Activated naive CD8-positive, alpha-beta T cell treated with anti-CD3 and anti-CD28 coated beads, Interleukin-2, amount 50 U/mL, for 24 hours (primary cell): ENCODE measurements at regions not wholly inside any gene's neighbourhood (a gene's known extent, or its start where the extent isn't known, plus 50 kb on each side); places are given as distances from the start of the nearest gene placed in this dataset.

Experiments
- ATAC-seq: fragments of 150-1000 bp; cut with Tn5 transposase; one replicate; pipeline ENCODE4 v1.10.0; 2021
- DNase-seq: peaks from one replicate; pipeline ENCODE4 v3.0.0; 2021
- H3K27ac Mint-ChIP-seq: one replicate; pipeline ENCODE4 v1.8.0; 2021; ENCODE audit warnings: mild to moderate bottlenecking, mixed read lengths
- H3K27me3 Mint-ChIP-seq: one replicate; pipeline ENCODE4 v1.8.0; 2021; ENCODE audit warnings: mixed read lengths
- H3K36me3 Mint-ChIP-seq: one replicate; pipeline ENCODE4 v1.8.0; 2021; ENCODE audit warnings: low read depth, mixed read lengths
- H3K4me1 Mint-ChIP-seq: one replicate; pipeline ENCODE4 v1.8.0; 2021; ENCODE audit warnings: mixed read lengths
- H3K4me3 Mint-ChIP-seq: one replicate; pipeline ENCODE4 v1.8.0; 2021; ENCODE audit warnings: mild to moderate bottlenecking, moderate library complexity, mixed read lengths
- H3K9me3 Mint-ChIP-seq: one replicate; pipeline ENCODE4 v1.8.0; 2021; ENCODE audit warnings: mixed read lengths

- Mint-ChIP-seq H3K9me3 (no peaks in the 10 kb centered on the region), H3K36me3 (peaks cover 2% of the 10 kb centered on the region), H3K27me3 (no peaks in the 10 kb centered on the region), H3K4me3 (no peak overlapping the region), H3K27ac (no peak overlapping the region), H3K4me1 (peaks cover 30% of the 10 kb centered on the region)
- ATAC-seq (no peak), DNase-seq (no peak)
Measured at GRCh38 chrX:45722471-45722870, 521.8 kb upstream of the DIPK2B start.

GRCh38 chrX:45719751-45720501 is 519.2 kb upstream of the DIPK2B start:
- H3K4me1 Mint-ChIP-seq = peaks cover 52% of the 10 kb centered on the region

GRCh38 chrX:45718676-45719075 is 518.0 kb upstream of the DIPK2B start:
- no peak for DNase-seq

More at GRCh38 chrX:45719751-45720501, 519.2 kb upstream of the DIPK2B start:
- Mint-ChIP-seq H3K27me3 (no peaks in the 10 kb centered on the region), H3K9me3 (no peaks in the 10 kb centered on the region), H3K4me3 (peak overlapping the region; percentile 3), H3K36me3 (peaks cover 2% of the 10 kb centered on the region), H3K27ac (peak overlapping the region; percentile 73)
- DNase-seq = no peak
- ATAC-seq = peak; percentile 99

GRCh38 chrX:45716750-45717149 is 516.1 kb upstream of the DIPK2B start:
- H3K27ac Mint-ChIP-seq = no peak overlapping the region
- peaks cover 84% of the 10 kb centered on the region for H3K4me1 Mint-ChIP-seq
- H3K4me3 Mint-ChIP-seq = no peak overlapping the region
- no peaks in the 10 kb centered on the region for H3K27me3 Mint-ChIP-seq
- DNase-seq = no peak
- H3K36me3 Mint-ChIP-seq = peaks cover 2% of the 10 kb centered on the region
- no peak for ATAC-seq
- no peaks in the 10 kb centered on the region for H3K9me3 Mint-ChIP-seq

More at GRCh38 chrX:45718676-45719075, 518.0 kb upstream of the DIPK2B start:
- H3K36me3 Mint-ChIP-seq = peaks cover 2% of the 10 kb centered on the region
- H3K4me3 Mint-ChIP-seq = no peak overlapping the region
- H3K27ac Mint-ChIP-seq = peak overlapping the region; percentile 76
- no peaks in the 10 kb centered on the region for H3K27me3 Mint-ChIP-seq
- H3K4me1 Mint-ChIP-seq = peaks cover 65% of the 10 kb centered on the region
- H3K9me3 Mint-ChIP-seq = no peaks in the 10 kb centered on the region
- ATAC-seq = no peak

GRCh38 chrX:45715748-45716147 is 515.1 kb upstream of the DIPK2B start:
- ATAC-seq (no peak), DNase-seq (no peak)
- no peaks in the 10 kb centered on the region for H3K9me3 Mint-ChIP-seq
- peaks cover 2% of the 10 kb centered on the region for H3K36me3 Mint-ChIP-seq
- H3K4me1 Mint-ChIP-seq = peaks cover 92% of the 10 kb centered on the region
- H3K27ac Mint-ChIP-seq = peak overlapping the region; percentile 89
- H3K4me3 Mint-ChIP-seq = peak overlapping the region; percentile 27
- H3K27me3 Mint-ChIP-seq = no peaks in the 10 kb centered on the region

DNA sequence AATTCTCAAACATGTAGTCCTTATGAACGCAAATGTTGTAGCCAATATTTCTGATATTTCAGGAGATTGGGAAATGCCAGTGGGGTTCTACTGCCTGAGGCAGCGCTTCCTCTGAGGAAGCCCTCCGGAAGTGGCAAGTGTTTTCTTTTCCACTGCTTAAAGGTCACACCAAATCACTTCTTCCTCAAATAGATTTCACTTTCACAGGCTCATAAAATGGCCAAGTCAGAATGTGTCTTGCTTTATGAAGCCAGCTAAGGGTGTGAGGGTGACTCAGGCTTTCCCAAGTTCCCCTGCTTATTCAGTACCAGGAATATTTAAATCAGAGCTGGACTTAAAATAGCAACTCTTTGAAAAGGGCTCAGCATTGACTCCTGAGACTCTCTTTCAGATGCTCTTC is 514.2 kb upstream of the DIPK2B start:
- DNase-seq = peak; percentile 16
- peaks cover 91% of the 10 kb centered on the region for H3K4me1 Mint-ChIP-seq
- peaks cover 2% of the 10 kb centered on the region for H3K36me3 Mint-ChIP-seq
- peak overlapping the region; percentile 89 for H3K27ac Mint-ChIP-seq
- H3K27me3 Mint-ChIP-seq = no peaks in the 10 kb centered on the region
- no peaks in the 10 kb centered on the region for H3K9me3 Mint-ChIP-seq
- peak overlapping the region; percentile 27 for H3K4me3 Mint-ChIP-seq
- peak; percentile 9 for ATAC-seq

DNA sequence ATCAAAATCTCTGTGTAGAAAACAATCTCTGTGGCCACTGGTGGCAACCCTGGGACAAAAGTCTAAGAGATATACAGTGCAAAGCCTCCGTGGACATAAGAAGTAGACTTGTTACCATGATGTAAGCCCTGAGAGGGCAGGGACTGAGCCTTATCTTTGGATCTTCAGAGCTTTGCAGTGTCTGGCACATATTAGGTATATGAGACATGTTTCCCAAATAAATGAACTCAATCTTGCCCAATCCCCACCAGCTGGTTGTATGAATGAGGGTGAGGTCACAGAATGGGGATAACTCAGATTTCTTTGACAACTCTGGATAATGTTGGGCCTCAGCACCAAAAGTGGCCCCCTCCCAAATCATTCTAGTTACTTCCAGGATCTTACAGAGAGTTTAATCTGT is 511.4 kb upstream of the DIPK2B start:
- H3K27me3 Mint-ChIP-seq = no peaks in the 10 kb centered on the region
- H3K4me3 Mint-ChIP-seq = no peak overlapping the region
- H3K9me3 Mint-ChIP-seq = no peaks in the 10 kb centered on the region
- ATAC-seq = no peak
- no peak overlapping the region for H3K27ac Mint-ChIP-seq
- DNase-seq = no peak
- no peaks in the 10 kb centered on the region for H3K36me3 Mint-ChIP-seq
- H3K4me1 Mint-ChIP-seq = peaks cover 90% of the 10 kb centered on the region

- no peaks in the 10 kb centered on the region for H3K27me3 Mint-ChIP-seq
- DNase-seq (no peak), ATAC-seq (no peak)
- no peaks in the 10 kb centered on the region for H3K36me3 Mint-ChIP-seq
- H3K27ac Mint-ChIP-seq = peak overlapping the region; percentile 88
- no peaks in the 10 kb centered on the region for H3K9me3 Mint-ChIP-seq
- peaks cover 81% of the 10 kb centered on the region for H3K4me1 Mint-ChIP-seq
- H3K4me3 Mint-ChIP-seq = peak overlapping the region; percentile 35
Measured at GRCh38 chrX:45711231-45711630, 510.6 kb upstream of the DIPK2B start.

DNA sequence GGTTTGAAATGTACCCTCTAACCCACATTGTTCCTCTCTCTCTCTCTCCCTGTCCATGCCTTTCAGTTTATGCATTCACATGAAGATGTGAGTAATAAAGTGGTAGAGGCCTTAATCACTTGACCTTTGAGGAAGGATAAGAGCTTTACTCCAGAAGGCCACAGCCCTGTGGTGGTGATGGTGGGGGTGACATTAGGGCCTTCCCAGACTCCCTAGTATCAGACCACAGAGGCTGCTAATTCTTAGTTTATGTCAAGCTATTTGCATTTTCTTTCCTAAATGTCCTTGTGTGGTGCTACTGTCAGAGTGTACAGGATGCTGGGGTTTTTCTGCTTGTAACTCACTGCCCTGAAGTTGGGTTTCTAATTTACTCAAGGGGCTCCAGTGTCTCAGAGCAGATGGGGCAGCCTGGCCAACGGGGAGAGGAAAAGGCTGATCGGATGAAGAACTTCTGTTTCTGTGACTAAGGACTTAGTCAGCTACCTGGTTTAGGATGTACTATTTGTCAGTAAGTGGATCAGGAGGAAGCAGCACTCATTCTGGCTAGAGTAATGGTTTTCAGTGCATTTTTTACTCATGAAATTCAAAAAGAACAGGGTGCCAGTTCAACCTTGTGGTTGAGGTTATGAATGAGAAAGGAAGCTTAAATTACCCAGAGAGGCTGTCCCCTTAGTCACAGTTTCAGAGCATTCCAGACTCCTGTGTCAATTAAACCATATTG is 509.6 kb upstream of the DIPK2B start:
- no peaks in the 10 kb centered on the region for H3K27me3 Mint-ChIP-seq
- no peaks in the 10 kb centered on the region for H3K36me3 Mint-ChIP-seq
- peak; percentile 49 for DNase-seq
- peak overlapping the region; percentile 35 for H3K4me3 Mint-ChIP-seq
- peak overlapping the region; percentile 88 for H3K27ac Mint-ChIP-seq
- peaks cover 72% of the 10 kb centered on the region for H3K4me1 Mint-ChIP-seq
- peak; percentile 90 for ATAC-seq
- H3K9me3 Mint-ChIP-seq = no peaks in the 10 kb centered on the region

DNA sequence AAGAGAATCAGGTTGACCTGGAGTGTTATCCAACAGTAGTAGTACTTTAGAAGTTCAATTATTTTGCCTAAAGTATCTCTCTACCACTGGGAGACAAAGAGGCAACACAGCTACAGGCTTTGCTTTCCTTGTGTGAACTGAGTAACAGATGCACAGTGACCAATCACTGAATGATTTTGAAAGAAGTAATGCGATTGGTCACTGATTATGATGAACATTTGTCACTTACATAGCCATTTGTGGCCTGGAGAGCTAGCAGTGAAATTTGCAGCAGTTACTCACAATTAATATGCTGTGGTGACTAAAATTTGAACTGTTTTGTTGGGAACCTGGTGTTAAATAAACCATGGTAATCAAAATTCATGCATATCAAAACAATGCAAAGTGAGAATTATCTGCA is 508.7 kb upstream of the DIPK2B start:
- no peaks in the 10 kb centered on the region for H3K36me3 Mint-ChIP-seq
- H3K4me3 Mint-ChIP-seq = peak overlapping the region; percentile 35

GRCh38 chrX:45699158-45699557 is 498.5 kb upstream of the DIPK2B start:
- H3K9me3 Mint-ChIP-seq = peaks cover 5% of the 10 kb centered on the region
- peak; percentile 88 for ATAC-seq
- no peak overlapping the region for H3K4me3 Mint-ChIP-seq
- H3K27ac Mint-ChIP-seq = peak overlapping the region; percentile 49
- peaks cover 34% of the 10 kb centered on the region for H3K4me1 Mint-ChIP-seq
- DNase-seq = no peak
- no peaks in the 10 kb centered on the region for H3K27me3 Mint-ChIP-seq
- H3K36me3 Mint-ChIP-seq = peaks cover 5% of the 10 kb centered on the region

More for the DNA sequence above, 508.7 kb upstream of the DIPK2B start:
- no peak for ATAC-seq
- H3K27me3 Mint-ChIP-seq = no peaks in the 10 kb centered on the region
- H3K4me1 Mint-ChIP-seq = peaks cover 63% of the 10 kb centered on the region
- DNase-seq = no peak
- H3K9me3 Mint-ChIP-seq = no peaks in the 10 kb centered on the region
- peak overlapping the region; percentile 88 for H3K27ac Mint-ChIP-seq

GRCh38 chrX:45697591-45697990 is 496.9 kb upstream of the DIPK2B start:
- peaks cover 5% of the 10 kb centered on the region for H3K36me3 Mint-ChIP-seq
- no peak for DNase-seq

GRCh38 chrX:45696736-45697135 is 496.1 kb upstream of the DIPK2B start:
- peaks cover 5% of the 10 kb centered on the region for H3K9me3 Mint-ChIP-seq
- DNase-seq (no peak), ATAC-seq (peak; percentile 46)
- no peak overlapping the region for H3K4me3 Mint-ChIP-seq
- peaks cover 5% of the 10 kb centered on the region for H3K36me3 Mint-ChIP-seq
- H3K4me1 Mint-ChIP-seq = peaks cover 34% of the 10 kb centered on the region
- no peak overlapping the region for H3K27ac Mint-ChIP-seq
- no peaks in the 10 kb centered on the region for H3K27me3 Mint-ChIP-seq

More at GRCh38 chrX:45697591-45697990, 496.9 kb upstream of the DIPK2B start:
- no peak overlapping the region for H3K4me3 Mint-ChIP-seq
- H3K4me1 Mint-ChIP-seq = peaks cover 34% of the 10 kb centered on the region
- ATAC-seq = peak; percentile 63
- no peaks in the 10 kb centered on the region for H3K27me3 Mint-ChIP-seq
- H3K9me3 Mint-ChIP-seq = peaks cover 5% of the 10 kb centered on the region
- H3K27ac Mint-ChIP-seq = peak overlapping the region; percentile 71

DNA sequence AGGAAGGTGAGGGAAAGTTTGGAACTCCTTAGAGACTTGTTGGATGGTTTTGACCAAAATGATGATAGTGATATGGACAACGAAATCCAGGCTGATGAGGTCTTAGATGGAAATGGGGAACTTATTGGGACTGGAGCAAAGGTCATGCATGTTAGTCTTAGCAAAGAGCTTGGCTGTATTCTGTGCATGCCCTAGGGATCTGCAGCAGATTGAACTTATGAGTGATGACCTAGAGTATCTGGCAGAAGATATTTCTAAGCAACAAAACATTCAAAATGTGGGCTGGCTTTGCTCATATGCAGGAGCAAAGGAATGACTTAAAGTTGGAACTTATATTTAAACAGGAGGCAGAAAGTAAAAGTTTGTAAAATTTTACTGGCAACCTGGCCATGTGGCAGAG is 489.3 kb upstream of the DIPK2B start:
- ATAC-seq = no peak
- no peak overlapping the region for H3K27ac Mint-ChIP-seq
- H3K4me1 Mint-ChIP-seq = no peaks in the 10 kb centered on the region

DNA sequence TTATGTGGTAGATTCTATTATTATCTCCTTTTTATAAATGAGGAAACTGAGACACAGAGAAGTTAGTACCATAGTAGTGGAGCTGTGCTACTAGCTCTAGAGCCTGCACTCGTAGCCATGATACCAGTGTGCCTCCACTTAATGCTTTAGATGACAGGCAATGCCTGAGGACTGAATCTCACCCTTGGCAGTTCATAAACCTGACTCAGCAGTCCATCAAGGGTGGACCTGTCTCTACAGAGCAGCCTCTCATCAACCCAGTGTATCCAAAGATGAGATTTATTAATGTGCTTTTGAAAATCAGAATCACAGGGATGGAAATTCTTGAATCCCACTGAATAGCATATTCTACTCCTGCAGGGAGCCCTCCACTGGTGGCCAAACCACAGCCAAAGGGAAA is 483.2 kb upstream of the DIPK2B start:
- no peaks in the 10 kb centered on the region for H3K36me3 Mint-ChIP-seq
- DNase-seq = no peak
- H3K4me1 Mint-ChIP-seq = peaks cover 4% of the 10 kb centered on the region
- peaks cover 2% of the 10 kb centered on the region for H3K27me3 Mint-ChIP-seq
- no peak for ATAC-seq
- H3K9me3 Mint-ChIP-seq = no peaks in the 10 kb centered on the region
- no peak overlapping the region for H3K4me3 Mint-ChIP-seq
- no peak overlapping the region for H3K27ac Mint-ChIP-seq

More for the DNA sequence above, 489.3 kb upstream of the DIPK2B start:
- Mint-ChIP-seq H3K27me3 (peaks cover 2% of the 10 kb centered on the region), H3K36me3 (no peaks in the 10 kb centered on the region), H3K9me3 (no peaks in the 10 kb centered on the region), H3K4me3 (no peak overlapping the region)
- no peak for DNase-seq
